ENCODE measurements at regions not wholly inside any gene's neighbourhood (a gene's known extent, or its start where the extent isn't known, plus 50 kb on each side); places are given as distances from the start of the nearest gene placed in this dataset.

GRCh38 chr12:90071996-90072395 is 363.4 kb upstream of the ATP2B1 start:
- Histone ChIP-seq H3F3A (ENCODE audit: insufficient read depth, low read length) (no peaks in the 10 kb centered on the region), H3K9me2 (replicated peaks; ENCODE audit: insufficient read depth, low read length) (no peaks in the 10 kb centered on the region), H3K9me3 (replicated peaks; ENCODE audit: insufficient read depth, low read length) (no peaks in the 10 kb centered on the region), H3K79me2 (ENCODE audit: low read length) (no peaks in the 10 kb centered on the region), H3K4me2 (ENCODE audit: low read depth, low read length) (no peak overlapping the region), H4K20me1 (ENCODE audit: insufficient read depth, low read length) (no peaks in the 10 kb centered on the region), H3K4me1 (ENCODE audit: low read length) (no peaks in the 10 kb centered on the region), H3K4me3 (ENCODE audit: low read length) (no peak overlapping the region), H3K27me3 (replicated peaks; ENCODE audit: insufficient read depth, low read length) (no peaks in the 10 kb centered on the region), H2AFZ (ENCODE audit: low read length) (no peak overlapping the region), H3K36me3 (replicated peaks; ENCODE audit: insufficient read depth, low read length) (no peaks in the 10 kb centered on the region), H3K9ac (ENCODE audit: low read length) (no peak overlapping the region), H3K27ac (ENCODE audit: low read length) (no peak overlapping the region)
- DNase-seq = no peak
- TF ChIP-seq EZH2 (optimal IDR thresholded peaks at IDR 0.05; ENCODE audit: low read depth, low read length) (no peak), CTCF (IDR thresholded peaks at IDR 0.05; ENCODE audit: low read length) (no peak), EZH2phosphoT487 (IDR thresholded peaks at IDR 0.05; ENCODE audit: low read length) (no peak)

GRCh38 chr12:90069711-90070110 is 361.1 kb upstream of the ATP2B1 start:
- Histone ChIP-seq H3K9me2 (replicated peaks; ENCODE audit: insufficient read depth, low read length) (no peaks in the 10 kb centered on the region), H3F3A (ENCODE audit: insufficient read depth, low read length) (no peaks in the 10 kb centered on the region), H3K4me2 (ENCODE audit: low read depth, low read length) (no peak overlapping the region), H3K27me3 (replicated peaks; ENCODE audit: insufficient read depth, low read length) (no peaks in the 10 kb centered on the region), H3K27ac (ENCODE audit: low read length) (no peak overlapping the region), H3K79me2 (ENCODE audit: low read length) (no peaks in the 10 kb centered on the region), H3K9me3 (replicated peaks; ENCODE audit: insufficient read depth, low read length) (no peaks in the 10 kb centered on the region), H3K4me3 (ENCODE audit: low read length) (no peak overlapping the region), H3K9ac (ENCODE audit: low read length) (no peak overlapping the region), H2AFZ (ENCODE audit: low read length) (no peak overlapping the region), H4K20me1 (ENCODE audit: insufficient read depth, low read length) (no peaks in the 10 kb centered on the region), H3K36me3 (replicated peaks; ENCODE audit: insufficient read depth, low read length) (no peaks in the 10 kb centered on the region), H3K4me1 (ENCODE audit: low read length) (no peaks in the 10 kb centered on the region)
- TF ChIP-seq CTCF (IDR thresholded peaks at IDR 0.05; ENCODE audit: low read length) (no peak), EZH2phosphoT487 (IDR thresholded peaks at IDR 0.05; ENCODE audit: low read length) (no peak), EZH2 (optimal IDR thresholded peaks at IDR 0.05; ENCODE audit: low read depth, low read length) (no peak)
- no peak for DNase-seq

- Histone ChIP-seq H4K20me1 (ENCODE audit: insufficient read depth, low read length) (no peaks in the 10 kb centered on the region), H3K79me2 (ENCODE audit: low read length) (no peaks in the 10 kb centered on the region), H3F3A (ENCODE audit: insufficient read depth, low read length) (no peaks in the 10 kb centered on the region), H3K36me3 (replicated peaks; ENCODE audit: insufficient read depth, low read length) (no peaks in the 10 kb centered on the region), H3K9me3 (replicated peaks; ENCODE audit: insufficient read depth, low read length) (no peaks in the 10 kb centered on the region), H3K4me2 (ENCODE audit: low read depth, low read length) (no peak overlapping the region), H3K4me1 (ENCODE audit: low read length) (no peaks in the 10 kb centered on the region), H3K4me3 (ENCODE audit: low read length) (no peak overlapping the region), H3K27me3 (replicated peaks; ENCODE audit: insufficient read depth, low read length) (no peaks in the 10 kb centered on the region), H3K27ac (ENCODE audit: low read length) (no peak overlapping the region), H3K9me2 (replicated peaks; ENCODE audit: insufficient read depth, low read length) (no peaks in the 10 kb centered on the region), H3K9ac (ENCODE audit: low read length) (no peak overlapping the region), H2AFZ (ENCODE audit: low read length) (no peak overlapping the region)
- TF ChIP-seq EZH2 (optimal IDR thresholded peaks at IDR 0.05; ENCODE audit: low read depth, low read length) = no peak
- TF ChIP-seq EZH2phosphoT487 (IDR thresholded peaks at IDR 0.05; ENCODE audit: low read length) = no peak
- TF ChIP-seq CTCF (IDR thresholded peaks at IDR 0.05; ENCODE audit: low read length) = no peak
- no peak for DNase-seq
Observed at GRCh38 chr12:90067791-90068190, 359.2 kb upstream of the ATP2B1 start.
